ENCODE measurements at regions not wholly inside any gene's neighbourhood (a gene's known extent, or its start where the extent isn't known, plus 50 kb on each side); places are given as distances from the start of the nearest gene placed in this dataset.
A peak's percentile ranks its signal among the peaks of the same experiment; 100 is the strongest.

DNA sequence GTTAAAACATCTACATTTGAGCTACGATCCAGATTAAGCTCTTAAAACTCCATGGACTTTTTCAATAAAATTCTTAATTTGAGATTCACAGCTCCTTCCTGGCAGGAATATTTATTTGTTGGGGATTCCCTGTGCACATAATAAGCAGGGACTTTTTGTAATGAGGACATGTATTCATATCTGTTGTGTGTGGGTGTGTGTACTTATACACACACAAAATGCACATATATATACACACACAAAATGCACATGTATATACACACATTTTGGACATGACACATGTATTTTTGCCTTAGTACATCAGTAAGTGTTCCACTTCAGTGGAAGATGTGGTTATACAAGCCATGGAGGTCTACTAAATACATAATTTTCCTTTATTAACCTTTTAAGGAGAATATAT lies 1131.1 kb upstream of the CDH2 start:
- DNase-seq, result no peak

DNA sequence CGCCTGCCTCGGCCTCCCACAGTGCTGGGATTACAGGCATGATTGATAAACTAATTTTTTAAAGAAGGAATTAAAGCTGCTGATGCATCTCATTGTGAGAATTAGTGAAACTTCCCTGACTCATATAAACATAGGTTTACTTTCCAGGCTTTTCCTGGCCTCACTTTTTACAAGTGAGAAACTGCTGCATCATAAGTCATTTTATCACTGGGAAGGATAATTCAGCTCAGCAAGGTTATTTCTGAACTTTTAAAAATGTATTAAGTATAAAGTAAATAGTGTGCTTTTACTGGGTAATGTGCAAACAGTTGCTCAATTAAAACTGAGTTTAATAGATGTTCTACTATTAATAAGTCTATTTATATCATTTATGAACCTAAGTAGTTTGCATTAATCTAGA lies 1130.3 kb upstream of the CDH2 start:
- no peak for DNase-seq

DNA sequence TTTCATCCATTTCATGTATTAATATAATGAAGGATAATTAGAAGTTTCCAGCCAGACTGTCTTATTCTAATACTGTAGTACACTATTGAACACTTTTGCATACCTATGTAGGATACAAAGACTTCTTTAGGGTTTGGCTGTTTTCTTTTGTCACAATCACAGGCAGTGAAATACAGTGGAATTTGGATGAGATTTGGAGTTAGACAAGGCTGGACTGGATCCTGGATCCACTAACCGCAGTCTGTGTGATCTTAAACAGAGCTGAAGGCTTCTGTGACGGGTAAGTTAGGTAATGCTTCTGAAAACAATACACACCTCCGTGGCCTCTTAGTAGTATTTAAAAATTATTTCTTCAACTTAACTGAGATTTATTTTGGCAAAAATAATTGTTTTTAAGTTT lies 1128.6 kb upstream of the CDH2 start:
- no peak for DNase-seq

DNA sequence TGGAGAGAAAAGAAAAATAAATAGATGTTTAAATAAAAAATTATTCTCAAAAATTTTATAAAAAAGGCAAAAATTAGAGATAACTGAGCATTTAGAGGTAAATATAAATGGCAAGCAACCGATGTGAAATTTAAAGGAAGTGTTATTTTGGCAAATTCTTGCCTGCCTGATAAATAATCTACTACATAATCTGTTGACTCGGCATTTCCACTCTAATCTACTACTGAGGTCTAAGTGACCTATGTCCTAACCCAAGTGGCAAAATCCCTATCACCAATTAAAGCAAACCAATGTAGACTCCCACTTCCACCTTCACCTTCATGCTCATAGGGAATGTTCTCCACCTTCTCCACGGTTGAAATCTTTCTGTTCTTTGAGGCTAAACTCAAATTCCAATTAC lies 1124.1 kb upstream of the CDH2 start:
- DNase-seq, result no peak

DNA sequence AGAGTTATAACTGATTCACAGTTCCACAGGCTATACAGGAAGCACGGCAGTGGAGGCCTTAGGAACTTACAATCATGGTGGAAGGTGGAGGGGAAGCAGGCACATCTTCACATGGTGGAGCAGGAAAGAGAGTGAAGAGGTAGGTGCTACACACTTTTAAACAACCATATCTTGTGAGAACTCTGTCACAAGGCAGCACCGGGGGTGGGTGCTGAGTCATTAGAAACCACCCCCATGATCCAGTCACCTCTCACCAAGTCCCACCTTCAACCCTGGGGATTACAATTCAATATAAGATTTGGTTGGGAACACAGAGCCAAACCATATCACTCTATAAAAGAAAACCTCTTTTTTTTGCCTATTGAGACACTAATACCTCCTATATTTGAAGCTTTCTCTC lies 1108.5 kb upstream of the CDH2 start:
- DNase-seq, result peak; percentile 3

DNA sequence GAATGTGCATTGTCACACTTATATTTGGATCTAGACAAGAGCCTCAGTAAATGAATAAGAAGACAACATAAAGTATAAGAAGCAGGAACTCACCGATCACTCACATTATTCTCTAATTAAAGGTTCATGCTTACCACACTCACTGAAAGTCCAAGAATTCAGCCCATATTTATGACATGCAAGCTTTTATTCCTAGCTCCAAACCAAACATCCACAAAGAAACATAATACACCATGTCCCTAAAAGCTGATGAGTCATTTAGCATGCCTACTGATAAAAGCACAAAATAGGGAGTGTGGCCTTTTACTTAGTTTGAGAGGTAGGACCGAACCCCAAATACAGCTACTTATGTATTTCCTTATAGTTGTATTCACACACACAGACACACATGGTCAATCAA lies 1094.6 kb upstream of the CDH2 start:
- DNase-seq, result peak; percentile 8

DNA sequence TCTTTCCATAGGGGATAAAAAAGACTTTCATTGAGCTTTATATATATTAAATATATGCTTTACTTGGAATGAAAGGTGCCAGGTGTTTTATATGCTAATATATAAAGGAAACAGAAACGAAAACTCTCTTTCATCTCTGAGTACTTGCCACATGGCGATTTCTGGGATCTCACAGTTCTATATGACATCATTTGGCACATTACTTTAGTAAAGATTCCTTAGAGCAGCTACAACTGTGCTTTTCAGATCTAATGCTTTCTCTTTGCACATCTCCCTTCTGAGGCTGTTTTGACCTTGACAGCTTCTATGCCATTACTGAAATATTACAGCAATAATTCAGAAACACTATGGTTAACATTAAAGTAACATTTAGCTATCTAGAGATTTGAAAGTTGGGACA lies 1082.9 kb upstream of the CDH2 start:
- no peak for DNase-seq

DNA sequence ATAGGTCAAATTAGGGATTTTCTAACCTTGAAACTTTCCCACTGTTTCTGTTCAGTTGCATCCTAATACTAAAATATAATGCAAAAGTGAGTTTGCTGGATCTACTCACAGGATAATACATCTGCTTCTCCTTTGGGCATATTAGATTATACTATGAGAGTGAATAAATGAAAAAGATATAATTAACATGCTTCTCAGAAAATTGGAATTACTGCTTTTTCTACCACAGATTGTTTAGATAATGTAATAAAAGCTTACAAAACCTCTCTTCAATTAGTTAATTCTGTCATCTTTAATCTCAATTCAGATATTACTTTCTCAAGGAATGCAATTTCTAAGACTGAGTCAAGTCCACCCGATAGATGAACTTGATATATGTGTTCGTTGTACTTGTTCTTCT lies 1077.2 kb upstream of the CDH2 start:
- no peak for DNase-seq

DNA sequence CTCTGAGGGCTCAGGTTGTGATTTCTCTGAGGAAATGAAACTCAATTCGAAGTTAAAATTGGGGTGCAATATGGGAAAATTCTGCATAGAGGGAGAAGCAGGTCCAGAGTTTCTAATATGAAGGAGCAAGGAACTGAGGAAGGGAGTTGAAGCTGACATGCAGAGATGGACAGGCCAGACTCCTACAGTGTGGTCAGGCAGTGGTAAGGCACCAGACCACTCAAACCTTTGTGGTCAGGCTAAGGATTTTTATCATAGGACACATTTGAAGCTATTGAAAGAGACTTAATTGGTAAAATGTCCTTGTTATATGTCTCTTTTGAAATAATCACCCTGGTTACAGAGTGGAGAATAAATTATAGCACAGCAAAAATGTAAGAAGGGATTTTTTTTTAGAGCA lies 1074.8 kb upstream of the CDH2 start:
- no peak for DNase-seq

DNA sequence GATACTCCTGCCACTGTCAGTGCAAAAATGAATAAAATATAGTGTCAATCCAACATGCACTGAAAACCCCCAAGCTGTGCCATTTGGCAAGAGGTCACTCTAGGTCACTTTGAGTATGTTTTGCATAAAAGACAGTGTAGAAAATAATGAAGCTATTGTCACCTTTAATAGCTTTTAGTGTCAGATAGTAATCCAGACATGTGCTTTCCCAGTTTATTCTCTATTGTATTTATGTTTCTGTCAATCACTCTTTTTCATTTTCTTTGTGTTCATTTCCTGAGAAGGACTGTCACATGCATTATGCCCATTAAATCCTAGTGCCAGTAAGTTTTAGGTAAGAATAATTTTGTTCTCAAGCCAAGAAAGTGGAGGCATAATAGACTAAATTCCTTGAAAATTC lies 1073.9 kb upstream of the CDH2 start:
- DNase-seq, result no peak

DNA sequence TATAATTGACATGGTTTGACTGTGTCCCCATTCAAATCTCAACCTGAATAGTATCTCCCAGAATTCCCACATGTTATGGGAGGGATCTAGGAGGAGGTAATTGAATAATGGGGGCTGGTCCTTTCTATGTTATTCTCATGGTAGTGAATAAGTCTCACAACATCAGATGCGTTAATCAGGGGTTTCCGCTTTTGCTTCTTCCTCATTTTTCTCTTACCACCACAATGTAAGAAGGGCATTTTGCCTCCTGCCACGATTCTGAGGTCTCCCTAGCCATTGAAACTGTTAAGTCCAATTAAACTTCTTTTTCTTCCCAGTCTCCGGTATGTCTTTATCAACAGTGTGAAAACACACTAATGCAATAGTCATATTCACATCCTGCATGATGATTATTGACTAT lies 1073.3 kb upstream of the CDH2 start:
- no peak for DNase-seq

DNA sequence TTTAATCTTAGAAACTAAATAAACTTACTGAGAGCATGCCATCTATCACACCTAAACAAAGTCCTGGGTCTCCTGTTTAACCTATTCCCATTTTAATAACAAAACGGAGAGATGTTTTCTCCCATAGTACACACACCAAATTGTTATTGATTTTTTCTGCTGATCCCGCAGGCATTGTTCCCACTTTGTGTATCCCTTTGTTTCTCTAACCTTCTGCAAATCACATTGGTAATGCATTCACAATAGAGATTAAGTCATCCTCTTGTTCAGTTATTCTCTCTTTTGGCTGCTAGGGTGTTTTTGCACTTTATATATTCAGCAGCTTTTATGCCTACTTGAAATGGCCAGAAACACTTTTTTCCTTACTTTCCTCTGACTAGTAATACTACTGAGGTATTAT lies 1071.9 kb upstream of the CDH2 start:
- DNase-seq, result no peak

DNA sequence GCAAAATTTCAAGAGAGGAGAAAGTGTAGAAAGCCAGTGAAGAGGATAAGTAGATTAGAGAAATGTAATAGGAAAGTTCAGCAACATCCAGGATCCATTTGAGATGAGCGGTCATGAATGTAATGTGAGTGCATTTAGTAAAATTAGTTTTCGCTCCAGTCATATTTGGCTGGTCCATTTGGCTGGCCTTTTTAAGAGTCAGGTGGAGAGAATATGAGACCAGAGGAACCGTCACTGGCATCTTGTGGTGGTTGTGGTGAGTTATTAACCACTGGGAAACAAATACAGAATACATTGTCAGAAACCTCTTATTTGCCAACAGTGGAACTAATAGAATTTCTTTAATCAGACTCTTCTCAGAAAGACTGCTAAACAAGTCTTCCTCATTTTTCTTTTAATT lies 1064.3 kb upstream of the CDH2 start:
- no peak for DNase-seq

DNA sequence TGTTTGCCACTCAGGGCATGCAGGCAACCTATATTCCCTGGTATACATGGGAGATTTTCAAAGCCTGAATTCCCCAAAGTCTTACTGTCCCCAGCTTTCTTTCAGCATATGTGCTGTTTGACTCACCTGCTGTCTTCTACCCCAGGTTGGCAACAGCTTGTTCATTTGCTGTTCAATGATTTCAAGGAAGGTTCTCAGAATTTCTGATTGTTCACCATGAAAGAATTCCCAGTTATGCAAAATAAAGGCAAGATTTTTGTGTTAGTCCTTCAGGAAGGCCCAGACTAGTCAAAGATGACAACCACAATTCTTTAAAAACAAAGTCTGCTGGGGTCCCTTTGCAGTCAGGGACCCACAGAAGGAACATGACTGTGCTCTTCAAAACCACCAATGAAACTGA lies 1057.8 kb upstream of the CDH2 start:
- DNase-seq, result no peak

DNA sequence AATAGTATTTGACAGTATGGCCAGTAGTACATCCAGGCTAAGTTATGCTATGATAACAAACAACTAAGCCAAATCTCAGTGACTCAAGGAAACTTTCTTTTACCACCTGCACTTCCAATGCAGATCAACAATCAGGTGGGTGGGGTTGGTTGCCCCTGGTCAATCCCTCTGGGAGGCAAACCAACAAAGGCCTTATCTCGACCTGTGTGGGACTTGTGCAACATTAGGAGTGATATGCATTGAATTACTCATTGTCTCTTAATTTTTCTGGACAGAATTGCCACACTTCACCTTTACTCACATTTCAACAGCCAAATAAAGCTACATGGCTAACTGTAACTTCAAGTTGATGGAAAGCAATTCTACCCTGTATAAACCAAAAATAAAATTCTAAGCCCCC lies 1049.3 kb upstream of the CDH2 start:
- DNase-seq, result no peak

DNA sequence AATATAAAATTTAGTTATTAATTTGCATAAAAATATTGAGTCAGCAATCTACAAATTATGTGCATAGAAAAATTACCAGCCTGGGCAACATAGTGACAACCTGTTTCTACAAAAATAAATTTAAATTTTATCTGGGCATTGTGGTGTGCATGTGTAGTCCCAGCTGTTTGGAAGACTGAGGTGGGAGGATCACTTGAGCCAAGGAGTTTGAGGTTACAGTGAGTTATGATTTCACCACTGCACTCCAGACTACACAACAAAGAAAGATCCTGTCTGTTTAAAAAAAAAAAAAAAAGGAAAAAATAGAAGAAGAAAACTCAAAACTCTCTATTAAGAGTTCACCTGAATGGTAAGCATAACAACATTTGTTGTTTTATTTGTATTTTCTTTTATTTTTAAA lies 1048.4 kb upstream of the CDH2 start:
- DNase-seq, result no peak

DNA sequence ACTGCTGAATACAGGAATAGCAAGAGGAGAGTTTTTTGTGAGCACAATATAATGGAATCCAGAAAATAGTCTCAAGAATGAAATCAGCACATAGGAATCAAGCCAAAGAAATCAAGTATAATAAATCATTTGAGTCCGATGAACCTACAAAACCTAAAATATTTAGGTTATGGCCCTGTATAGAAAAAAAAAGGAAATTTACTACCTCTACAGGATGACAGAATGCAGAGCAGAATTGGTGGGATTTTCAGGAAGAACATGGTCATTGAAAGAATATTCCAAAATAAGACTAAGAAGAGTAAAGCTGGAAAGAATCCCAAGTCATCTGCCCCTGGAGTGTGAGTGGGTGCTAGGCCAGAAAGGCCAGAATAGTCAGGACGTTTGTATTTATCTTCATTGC lies 1041.2 kb upstream of the CDH2 start:
- peak; percentile 72 for DNase-seq

DNA sequence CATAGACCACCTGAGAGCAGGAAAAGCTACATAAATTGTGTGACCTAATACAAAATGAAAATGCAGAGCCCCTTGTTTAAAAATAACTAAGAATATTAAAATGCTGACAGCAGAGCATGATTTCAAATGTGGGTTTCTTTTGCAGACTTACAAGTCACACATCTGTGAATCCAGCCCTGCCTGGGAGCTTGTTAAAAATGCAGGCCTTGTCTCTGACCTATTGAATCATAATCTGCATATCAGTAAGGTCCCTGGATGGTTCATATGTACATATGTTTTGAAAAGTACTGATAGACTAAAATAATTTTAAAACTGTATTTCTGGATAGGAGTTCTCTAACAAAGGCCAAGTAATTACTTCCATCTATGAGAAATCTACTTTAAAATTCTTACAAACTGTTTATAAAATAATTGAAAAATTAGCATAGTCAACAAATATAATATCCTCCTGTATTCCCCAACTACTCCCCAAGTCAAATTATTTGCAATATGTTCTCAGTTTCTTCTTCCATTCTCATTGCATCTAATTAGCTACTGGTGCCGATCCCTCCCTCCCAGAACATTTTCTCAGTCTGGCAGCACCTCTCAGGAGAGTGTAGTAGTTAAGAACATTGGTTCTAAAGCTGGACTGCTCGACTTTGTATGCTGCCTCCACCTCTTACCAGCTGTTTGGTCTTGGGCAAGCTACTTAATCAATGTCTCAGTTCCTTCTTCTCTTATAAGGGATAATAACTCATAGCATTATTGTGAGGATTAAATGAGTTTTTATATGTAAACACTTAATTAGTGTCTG lies 1040.4 kb upstream of the CDH2 start:
- peak; percentile 10 for DNase-seq

DNA sequence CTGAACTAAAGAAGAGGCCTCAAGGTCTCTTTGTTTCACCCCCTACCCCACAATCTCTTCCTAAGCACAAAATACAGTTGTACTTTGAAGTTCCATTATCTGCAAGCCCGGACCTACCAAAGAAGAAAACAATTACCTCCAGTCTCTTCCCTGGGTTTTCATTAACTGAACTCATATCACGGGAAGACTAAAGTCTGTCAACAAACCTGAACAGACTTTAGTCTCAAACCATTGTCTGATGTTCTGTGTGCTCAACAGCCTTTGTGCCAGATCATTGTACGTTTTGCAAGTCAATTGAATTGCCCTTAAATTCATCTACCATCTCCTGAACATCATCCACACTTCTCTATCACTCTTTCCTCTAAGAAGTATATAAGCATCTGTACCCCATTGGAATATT lies 1021.9 kb upstream of the CDH2 start:
- no peak for DNase-seq

DNA sequence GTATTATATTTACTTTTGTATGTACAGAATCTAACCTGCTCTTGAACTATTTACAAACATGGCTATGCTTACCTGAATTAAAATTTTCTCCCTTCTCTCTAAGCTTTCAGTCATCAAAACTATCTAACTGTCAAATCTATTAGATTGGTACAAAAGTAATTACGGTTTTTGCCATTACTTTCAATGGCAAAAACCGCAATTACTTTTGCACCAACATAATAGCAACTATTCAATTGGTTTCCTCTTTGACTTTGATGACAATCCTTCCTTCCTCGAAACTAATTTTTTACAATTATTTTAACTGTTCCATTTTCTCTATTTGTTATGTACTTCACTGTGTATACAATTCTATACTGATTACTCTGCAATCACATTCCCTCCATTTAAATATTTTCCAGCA lies 1019.4 kb upstream of the CDH2 start:
- no peak for DNase-seq

DNA sequence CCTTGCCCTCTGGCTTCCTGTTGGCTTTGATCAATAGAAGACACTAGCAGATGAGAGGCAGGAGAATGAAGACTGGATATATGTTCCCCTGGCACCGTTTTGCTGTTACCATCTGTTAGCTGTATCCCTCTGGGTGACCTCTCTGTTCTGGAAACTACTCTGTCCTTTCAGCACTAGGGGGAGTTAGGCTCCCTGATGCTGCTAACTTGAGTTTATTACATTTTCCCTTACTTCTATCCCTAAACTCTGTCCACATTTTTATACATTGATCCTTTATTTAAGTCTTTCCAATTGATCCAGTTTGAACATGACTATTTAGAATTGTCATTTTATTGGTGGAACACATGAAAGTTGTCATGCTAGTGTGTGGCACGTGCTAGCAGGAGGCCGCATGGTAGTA lies 1014.3 kb upstream of the CDH2 start:
- DNase-seq, result peak; percentile 36

DNA sequence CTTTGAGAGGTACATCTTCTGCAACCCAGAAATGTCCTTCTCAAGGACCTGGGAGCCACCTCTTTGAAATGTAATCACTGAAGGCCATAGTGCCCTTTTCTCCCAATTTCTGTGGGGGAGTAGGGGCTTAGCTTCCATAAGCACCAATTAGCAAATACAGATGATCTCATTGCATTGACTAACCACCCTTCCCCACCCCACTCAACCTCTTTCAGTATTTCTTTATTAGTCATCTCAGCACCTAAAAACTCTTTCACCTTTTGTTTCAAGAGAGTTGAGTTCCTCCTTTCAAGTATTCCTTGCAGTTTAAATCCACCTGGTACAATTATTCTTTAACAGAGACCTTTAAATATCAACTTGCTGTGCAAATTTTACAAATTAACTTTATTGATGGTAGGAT lies 1011.8 kb upstream of the CDH2 start:
- DNase-seq, result peak; percentile 45

DNA sequence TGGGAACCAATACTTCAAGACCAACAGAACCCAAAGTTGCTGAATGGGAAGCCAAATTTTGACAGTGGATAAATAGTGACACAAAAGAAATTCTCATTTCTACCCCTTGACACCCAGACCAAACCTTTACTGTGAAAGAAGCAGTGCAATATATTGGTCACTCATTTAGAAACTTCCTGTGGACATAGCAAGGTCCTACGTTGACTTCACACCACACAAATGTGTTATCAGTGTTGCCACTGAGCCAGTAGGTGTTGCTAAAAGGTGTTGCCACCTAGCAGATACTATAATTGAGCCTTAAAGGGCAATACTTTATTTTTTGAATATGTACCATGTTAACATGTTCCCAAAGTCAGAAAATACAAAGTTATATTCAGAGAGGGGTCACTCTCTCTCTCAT lies 1008.9 kb upstream of the CDH2 start:
- DNase-seq, result no peak

DNA sequence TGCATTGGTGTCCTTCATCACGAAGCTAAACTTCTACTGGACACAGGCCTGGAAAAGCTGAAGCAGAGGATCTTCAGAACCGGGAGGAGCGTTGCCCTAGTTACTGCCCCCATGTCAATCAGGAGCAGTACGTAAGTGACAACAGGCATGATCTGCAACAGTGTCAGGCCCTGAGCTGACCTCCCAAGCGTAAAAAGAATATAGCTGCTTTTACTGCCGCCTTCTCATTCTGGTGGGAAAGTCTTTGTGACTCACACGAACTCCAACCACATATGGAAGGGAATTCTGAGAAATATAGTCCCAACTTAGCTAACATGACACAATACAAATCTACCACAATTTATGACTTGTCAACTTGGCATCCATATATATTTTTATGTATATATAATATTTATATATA lies 1007.7 kb upstream of the CDH2 start:
- DNase-seq, result peak; percentile 83

DNA sequence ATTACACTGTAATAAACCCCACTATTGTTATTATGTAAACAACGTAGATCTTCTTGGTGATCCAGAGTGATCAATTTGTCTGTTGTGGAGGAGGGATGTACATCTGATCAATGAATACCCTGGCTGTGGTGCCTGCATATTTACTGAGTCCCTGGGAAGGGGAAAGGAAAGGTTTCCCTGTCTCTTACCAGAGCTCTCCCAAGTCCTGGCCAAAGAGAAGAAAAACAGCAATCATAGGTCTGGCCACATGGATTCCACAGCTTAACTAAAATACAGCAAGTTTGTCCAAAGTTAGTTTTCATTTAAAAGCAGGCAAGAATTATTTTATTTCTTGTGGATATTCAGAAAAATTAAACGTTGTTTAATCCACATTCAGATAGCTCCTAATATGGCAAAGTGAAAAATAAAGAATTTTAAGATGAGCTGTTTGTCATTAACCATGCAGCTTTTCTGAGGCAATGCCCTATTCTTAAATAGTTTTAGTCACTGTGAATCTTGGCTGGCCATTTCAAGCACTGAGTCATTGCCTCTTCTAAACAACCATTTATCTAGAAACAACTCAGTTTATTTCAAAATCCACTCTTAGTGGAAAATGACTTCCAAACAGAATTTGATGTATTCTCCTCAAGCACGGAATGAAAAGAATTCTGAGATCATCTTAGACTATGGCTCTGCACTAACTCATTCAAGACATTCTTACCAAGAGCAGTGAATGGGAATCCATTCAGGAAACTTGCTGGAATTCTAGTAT lies 1004.4 kb upstream of the CDH2 start:
- peak; percentile 98 for DNase-seq

All from fibroblast of skin of right biceps (primary cell).